ENCODE measurements at regions not wholly inside any gene's neighbourhood (a gene's known extent, or its start where the extent isn't known, plus 50 kb on each side); places are given as distances from the start of the nearest gene placed in this dataset.

DNA sequence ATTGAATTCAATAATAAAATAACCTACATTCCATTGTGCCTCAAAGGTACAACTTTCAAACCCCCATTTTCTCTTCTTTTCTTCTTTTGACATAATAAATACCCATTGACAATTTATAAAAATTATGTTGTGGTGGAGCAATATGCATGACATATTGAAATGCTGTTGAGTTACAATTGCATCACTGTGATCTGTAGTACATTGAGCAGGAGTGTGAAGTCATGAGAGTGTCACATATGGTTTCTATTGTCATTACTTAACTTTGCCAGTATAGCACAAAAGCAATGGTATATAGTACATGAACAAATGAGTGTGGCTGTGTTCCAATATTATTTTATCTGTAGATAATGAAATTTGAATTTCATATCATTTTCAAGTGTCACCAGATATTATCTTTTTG is 441.3 kb downstream of the GJA1 start:
- no peak for TF ChIP-seq POLR2AphosphoS5 (IDR thresholded peaks at IDR 0.05)
- TF ChIP-seq, protein P1, sequence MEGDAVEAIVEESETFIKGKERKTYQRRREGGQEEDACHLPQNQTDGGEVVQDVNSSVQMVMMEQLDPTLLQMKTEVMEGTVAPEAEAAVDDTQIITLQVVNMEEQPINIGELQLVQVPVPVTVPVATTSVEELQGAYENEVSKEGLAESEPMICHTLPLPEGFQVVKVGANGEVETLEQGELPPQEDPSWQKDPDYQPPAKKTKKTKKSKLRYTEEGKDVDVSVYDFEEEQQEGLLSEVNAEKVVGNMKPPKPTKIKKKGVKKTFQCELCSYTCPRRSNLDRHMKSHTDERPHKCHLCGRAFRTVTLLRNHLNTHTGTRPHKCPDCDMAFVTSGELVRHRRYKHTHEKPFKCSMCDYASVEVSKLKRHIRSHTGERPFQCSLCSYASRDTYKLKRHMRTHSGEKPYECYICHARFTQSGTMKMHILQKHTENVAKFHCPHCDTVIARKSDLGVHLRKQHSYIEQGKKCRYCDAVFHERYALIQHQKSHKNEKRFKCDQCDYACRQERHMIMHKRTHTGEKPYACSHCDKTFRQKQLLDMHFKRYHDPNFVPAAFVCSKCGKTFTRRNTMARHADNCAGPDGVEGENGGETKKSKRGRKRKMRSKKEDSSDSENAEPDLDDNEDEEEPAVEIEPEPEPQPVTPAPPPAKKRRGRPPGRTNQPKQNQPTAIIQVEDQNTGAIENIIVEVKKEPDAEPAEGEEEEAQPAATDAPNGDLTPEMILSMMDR (IDR thresholded peaks at IDR 0.05; ENCODE audit: poor library complexity, severe bottlenecking): no peak
- no peak for TF ChIP-seq EP300 (conservative IDR thresholded peaks at IDR 0.05; ENCODE audit: poor library complexity, severe bottlenecking)
- no peak for TF ChIP-seq EZH2 (IDR thresholded peaks at IDR 0.05; ENCODE audit: borderline replicate concordance, insufficient read depth, low read length, poor library complexity, severe bottlenecking)
- no peak for TF ChIP-seq RAD21 (conservative IDR thresholded peaks at IDR 0.05)
- TF ChIP-seq SMC3 (conservative IDR thresholded peaks at IDR 0.05; ENCODE audit: poor library complexity): no peak
